ENCODE measurements at regions not wholly inside any gene's neighbourhood (a gene's known extent, or its start where the extent isn't known, plus 50 kb on each side); places are given as distances from the start of the nearest gene placed in this dataset.

DNA sequence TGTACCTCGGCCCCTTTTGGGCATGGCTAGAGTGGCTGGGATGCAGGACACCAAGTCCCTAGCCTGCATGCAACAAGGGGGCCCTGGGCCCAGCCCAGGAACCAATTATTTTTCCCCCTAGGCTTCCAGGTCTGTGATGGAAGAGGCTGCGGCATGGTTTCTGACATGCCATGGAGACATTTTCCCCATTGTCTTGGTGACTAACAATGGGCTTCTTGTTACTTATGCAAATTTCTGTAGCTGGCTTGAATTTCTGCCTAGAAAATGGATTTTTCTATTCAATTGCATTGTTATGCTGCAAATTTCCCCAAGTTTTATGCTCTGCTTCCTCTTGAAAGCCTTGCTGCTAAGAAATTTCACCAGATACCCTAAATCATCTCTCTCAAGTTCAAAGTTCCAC lies 1269.6 kb upstream of the CITED2 start:
- TF ChIP-seq CTCF (IDR thresholded peaks at IDR 0.05; ENCODE audit: poor library complexity) = no peak
- TF ChIP-seq EZH2 (IDR thresholded peaks at IDR 0.05; ENCODE audit: borderline replicate concordance) = no peak

All from hepatocyte (in vitro differentiated cells).